ENCODE measurements at regions not wholly inside any gene's neighbourhood (a gene's known extent, or its start where the extent isn't known, plus 50 kb on each side); places are given as distances from the start of the nearest gene placed in this dataset.

DNA sequence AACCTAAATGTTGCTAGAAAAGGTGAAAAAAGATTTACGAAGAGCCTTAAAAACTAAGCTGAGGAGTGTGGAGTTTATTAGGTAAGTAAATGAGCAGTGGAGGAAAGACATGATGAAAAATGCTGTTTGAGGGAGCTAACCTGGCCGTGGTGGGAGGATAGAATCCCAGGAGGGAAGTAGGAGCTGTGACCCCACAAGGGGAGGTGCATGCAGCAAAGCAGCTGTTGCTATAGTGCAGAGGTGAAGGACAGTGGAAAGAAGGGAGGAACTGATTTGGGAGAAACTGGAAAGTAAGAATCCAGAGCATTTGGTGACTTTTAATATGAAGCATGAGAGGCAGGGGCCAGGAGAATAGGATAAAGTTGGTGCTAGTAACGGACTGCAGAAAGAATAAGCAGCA is 271.7 kb upstream of the ADGRL2 start:
- TF ChIP-seq, protein P1, sequence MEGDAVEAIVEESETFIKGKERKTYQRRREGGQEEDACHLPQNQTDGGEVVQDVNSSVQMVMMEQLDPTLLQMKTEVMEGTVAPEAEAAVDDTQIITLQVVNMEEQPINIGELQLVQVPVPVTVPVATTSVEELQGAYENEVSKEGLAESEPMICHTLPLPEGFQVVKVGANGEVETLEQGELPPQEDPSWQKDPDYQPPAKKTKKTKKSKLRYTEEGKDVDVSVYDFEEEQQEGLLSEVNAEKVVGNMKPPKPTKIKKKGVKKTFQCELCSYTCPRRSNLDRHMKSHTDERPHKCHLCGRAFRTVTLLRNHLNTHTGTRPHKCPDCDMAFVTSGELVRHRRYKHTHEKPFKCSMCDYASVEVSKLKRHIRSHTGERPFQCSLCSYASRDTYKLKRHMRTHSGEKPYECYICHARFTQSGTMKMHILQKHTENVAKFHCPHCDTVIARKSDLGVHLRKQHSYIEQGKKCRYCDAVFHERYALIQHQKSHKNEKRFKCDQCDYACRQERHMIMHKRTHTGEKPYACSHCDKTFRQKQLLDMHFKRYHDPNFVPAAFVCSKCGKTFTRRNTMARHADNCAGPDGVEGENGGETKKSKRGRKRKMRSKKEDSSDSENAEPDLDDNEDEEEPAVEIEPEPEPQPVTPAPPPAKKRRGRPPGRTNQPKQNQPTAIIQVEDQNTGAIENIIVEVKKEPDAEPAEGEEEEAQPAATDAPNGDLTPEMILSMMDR (IDR thresholded peaks at IDR 0.05; ENCODE audit: poor library complexity, severe bottlenecking) = no peak
- TF ChIP-seq EZH2 (IDR thresholded peaks at IDR 0.05; ENCODE audit: borderline replicate concordance, insufficient read depth, low read length, poor library complexity, severe bottlenecking) (no peak), SMC3 (conservative IDR thresholded peaks at IDR 0.05; ENCODE audit: poor library complexity) (no peak), RAD21 (conservative IDR thresholded peaks at IDR 0.05) (no peak)
- TF ChIP-seq, protein P2, sequence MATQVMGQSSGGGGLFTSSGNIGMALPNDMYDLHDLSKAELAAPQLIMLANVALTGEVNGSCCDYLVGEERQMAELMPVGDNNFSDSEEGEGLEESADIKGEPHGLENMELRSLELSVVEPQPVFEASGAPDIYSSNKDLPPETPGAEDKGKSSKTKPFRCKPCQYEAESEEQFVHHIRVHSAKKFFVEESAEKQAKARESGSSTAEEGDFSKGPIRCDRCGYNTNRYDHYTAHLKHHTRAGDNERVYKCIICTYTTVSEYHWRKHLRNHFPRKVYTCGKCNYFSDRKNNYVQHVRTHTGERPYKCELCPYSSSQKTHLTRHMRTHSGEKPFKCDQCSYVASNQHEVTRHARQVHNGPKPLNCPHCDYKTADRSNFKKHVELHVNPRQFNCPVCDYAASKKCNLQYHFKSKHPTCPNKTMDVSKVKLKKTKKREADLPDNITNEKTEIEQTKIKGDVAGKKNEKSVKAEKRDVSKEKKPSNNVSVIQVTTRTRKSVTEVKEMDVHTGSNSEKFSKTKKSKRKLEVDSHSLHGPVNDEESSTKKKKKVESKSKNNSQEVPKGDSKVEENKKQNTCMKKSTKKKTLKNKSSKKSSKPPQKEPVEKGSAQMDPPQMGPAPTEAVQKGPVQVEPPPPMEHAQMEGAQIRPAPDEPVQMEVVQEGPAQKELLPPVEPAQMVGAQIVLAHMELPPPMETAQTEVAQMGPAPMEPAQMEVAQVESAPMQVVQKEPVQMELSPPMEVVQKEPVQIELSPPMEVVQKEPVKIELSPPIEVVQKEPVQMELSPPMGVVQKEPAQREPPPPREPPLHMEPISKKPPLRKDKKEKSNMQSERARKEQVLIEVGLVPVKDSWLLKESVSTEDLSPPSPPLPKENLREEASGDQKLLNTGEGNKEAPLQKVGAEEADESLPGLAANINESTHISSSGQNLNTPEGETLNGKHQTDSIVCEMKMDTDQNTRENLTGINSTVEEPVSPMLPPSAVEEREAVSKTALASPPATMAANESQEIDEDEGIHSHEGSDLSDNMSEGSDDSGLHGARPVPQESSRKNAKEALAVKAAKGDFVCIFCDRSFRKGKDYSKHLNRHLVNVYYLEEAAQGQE (IDR thresholded peaks at IDR 0.05; ENCODE audit: borderline replicate concordance) = no peak

Measured in neural cell (in vitro differentiated cells).